ENCODE measurements at regions not wholly inside any gene's neighbourhood (a gene's known extent, or its start where the extent isn't known, plus 50 kb on each side); places are given as distances from the start of the nearest gene placed in this dataset.
"Not testable (repeated sequence)": the region's sequence is repeated elsewhere in the genome, so short reads cannot be mapped to it uniquely, and the experiment has no call there.

DNA sequence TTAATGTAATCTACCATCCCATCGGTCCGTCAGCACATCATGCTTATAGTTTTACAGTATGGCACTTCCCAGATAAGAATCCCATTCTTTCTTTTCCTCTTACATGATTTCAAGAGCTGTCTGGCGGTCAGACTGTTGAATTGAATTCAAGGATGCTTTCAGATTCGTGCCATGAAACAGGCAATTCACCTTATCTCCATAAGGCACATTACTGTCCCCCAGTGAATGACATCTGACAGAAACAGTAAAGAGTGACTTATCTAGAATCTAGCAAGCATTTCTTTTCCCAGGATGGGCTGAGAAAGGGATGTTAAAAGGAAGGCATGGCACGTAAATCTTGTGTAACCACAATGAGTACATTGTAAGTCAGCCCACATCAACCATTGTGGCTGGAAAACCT lies 61.1 kb upstream of the SEM1 start:
- DNase-seq: no peak

- DNase-seq: no peak
Measured at GRCh38 chr7:96772139-96772694, 62.6 kb upstream of the SEM1 start.

GRCh38 chr7:96773483-96773882 lies 63.8 kb upstream of the SEM1 start:
- no peak for DNase-seq

DNA sequence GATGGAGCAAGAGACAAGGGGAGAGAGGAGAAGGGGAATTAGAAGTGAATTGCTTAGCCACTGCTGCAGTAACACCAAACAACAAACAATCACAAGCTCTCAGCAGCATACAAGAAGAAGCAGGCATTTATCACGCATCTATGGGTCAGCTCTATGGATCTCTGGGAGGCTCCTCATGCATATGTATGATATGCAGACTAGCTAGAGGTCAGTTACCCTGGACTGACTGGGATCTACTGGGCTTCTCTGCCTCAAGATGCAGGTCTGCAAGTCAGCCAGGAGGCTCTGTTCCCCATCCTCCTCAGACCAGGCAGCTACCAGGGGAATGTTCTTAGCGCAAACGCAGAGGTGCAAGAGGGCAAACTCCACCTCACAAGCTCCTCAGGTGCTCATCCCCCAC lies 64.7 kb upstream of the SEM1 start:
- no peak for DNase-seq

- no peak for DNase-seq
Measured at GRCh38 chr7:96775046-96775445, 65.4 kb upstream of the SEM1 start.

DNA sequence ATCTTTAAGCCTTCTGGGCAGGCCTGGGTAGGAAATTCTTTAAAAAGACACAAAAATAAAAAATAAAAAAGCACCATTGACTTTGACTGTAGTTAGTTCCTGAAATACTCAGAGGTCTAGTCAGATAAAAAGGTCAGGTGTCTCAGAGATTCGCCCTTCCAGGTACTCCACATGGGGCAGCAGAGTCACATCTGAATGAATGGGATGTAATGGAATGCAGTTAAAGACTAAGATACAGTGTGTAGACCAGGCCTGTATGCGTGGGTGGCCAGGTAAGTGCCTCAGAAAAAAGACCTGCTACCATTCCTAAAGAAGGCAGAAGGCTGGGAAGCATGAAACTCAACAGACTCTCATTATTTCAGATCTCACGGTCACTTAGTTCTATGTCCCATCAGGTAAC lies 68.6 kb upstream of the SEM1 start:
- DNase-seq: no peak

DNA sequence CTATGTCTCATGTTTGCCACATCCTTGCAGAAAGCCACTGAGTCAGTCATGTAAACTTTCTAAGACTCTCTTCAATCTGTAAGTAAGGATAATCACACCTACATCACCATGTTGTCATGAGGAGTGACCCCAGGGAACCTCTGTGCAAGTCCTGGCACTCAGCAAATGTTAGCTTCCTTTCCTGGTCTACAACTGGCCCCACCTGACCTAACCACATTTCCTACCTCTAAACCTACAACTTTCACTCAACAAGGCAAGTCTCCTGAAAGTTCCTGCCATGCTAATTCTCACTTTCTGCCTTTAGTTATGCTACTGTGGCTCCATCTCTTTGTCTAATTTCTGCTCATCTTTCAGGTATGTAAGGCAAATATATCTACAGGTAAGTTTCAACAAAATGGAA lies 72.3 kb upstream of the SEM1 start:
- no peak for DNase-seq

- DNase-seq: not testable (repeated sequence)
Measured at GRCh38 chr7:96782686-96783298, 73.1 kb upstream of the SEM1 start.

- no peak for DNase-seq
Measured at GRCh38 chr7:96784597-96784996, 75.0 kb upstream of the SEM1 start.

GRCh38 chr7:96786261-96786997 lies 76.8 kb upstream of the SEM1 start:
- DNase-seq: peak; percentile 18

DNA sequence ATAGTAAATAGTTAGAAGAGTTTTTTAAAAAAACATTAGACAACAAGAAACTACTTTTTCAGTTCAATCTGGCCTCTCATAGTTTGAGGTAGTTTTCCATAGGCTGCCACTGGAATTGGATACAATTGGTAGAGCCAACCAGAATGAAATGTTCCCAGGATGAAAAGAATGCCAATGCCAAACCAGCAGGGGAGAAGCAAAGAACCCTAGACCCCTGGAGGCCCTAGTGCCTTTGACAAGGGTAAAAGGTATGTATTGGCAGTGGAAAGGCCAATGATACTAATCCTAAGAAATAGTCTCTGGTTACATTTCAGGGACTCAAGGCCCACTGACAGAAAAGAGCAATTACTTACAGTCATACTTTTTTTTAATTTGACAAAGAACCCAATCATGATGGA lies 77.4 kb upstream of the SEM1 start:
- no peak for DNase-seq

GRCh38 chr7:96789914-96790313 lies 80.3 kb upstream of the SEM1 start:
- no peak for DNase-seq

DNA sequence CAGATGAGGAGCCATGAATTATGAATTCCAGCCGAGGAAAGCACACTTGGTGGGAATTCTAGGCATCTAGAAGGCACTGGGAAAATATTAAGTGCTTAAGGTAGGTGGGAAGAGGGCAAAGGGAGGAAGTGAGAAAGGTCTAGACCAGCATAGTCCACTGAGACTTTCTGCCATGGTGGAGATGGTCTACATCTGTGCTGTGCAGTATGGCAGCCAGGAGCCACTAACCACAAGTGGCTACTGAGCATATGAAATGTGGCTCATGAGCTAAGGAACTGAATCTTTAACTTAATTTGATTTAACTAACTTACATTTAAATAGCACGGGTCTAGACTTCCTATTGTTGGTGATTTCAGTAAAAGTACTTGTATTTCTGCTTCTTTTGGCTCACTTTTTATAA lies 82.5 kb upstream of the SEM1 start:
- no peak for DNase-seq

DNA sequence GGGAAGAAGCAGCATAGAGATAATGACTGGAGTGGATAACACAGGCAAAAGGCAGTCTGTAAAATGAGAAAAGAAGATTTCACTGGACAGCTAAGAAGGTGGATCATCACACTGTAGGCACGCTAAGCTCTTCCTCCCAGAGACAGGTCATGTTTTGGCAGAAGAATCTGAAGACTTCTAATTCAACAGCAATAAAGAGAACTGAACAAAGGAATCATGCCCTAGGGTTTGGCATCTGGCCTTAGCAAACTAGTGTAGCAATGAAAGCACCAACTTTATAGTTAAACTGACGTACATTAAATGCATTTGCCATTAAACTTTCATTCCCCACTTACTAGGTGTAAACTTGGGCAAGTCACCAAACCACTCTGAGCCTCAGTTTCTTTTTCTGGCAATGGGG lies 84.4 kb upstream of the SEM1 start:
- DNase-seq: no peak

DNA sequence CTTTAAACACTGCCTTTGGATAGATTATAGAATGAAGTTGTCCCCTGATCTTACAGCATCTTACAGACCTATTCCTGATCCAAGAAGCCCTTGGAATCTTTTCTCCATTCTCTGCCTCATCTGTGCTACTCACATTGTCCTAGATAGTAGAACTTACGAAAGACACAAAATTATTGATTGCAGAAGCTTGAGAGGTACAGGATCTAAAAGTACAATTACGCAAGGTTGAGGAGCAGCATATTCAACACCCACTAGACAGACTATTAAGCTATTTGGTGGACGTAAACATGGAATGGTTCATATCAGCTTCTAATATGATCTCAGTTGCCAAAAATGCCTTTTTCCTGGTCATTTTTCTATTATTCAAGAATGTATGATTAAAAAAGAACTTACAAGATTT lies 90.5 kb upstream of the SEM1 start:
- no peak for DNase-seq

- no peak for DNase-seq
Measured at GRCh38 chr7:96800824-96801223, 91.2 kb upstream of the SEM1 start.

- DNase-seq: no peak
Measured at GRCh38 chr7:96819111-96819700, 109.6 kb upstream of the SEM1 start.

DNA sequence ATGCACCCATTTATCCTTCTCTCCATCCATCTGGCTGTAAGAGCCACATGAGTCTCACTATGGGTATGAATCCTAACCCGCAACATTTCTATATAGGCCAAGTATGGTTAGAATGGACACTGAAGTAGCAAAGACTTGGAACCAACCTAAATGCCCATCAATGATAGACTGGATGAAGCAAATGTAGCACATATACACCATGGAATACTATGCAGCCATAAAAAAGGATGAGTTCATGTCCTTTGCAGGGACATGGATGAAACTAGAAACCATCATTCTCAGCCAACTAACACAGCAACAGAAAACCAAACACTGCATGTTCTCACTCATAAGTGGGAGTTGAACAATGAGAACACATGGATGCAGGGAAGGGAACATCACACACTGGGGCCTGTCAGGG lies 111.5 kb upstream of the SEM1 start:
- DNase-seq: not testable (repeated sequence)

DNA sequence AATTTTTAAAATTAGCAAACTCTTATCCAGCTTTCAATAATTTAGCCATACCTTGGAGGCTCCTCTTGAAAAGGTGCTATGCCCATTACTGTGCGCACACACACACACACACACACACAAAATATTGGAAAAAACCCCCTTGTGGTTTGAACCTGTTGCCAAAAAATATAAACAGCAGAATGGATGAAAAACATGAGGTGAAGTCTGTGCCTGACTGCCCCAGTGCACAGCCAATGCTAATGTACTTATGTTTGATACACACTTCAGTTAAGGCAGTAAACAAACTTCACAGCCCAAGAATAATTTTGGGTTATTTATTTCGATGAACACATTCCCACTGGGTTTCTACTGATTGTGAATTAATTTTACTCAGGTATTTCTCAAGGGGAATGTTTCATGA lies 113.2 kb upstream of the SEM1 start:
- no peak for DNase-seq

DNA sequence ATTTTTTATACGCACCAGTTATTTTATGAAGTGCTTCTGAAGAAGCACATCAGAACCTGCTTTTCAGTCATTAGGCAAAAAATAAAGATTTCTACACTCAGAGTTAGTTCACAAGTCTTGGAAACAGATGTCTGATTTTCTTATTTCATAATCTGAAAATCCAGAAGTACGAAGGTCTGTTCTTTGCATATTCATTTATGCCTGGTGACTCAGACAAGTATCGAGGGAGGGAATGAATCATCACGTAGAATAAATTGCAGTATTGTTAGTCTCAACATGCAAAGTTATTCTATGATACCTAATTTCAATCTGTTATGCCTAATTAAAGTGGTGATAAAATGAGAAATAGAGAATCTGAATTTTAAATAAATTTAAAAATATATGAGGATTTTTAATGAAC lies 113.6 kb upstream of the SEM1 start:
- no peak for DNase-seq

DNA sequence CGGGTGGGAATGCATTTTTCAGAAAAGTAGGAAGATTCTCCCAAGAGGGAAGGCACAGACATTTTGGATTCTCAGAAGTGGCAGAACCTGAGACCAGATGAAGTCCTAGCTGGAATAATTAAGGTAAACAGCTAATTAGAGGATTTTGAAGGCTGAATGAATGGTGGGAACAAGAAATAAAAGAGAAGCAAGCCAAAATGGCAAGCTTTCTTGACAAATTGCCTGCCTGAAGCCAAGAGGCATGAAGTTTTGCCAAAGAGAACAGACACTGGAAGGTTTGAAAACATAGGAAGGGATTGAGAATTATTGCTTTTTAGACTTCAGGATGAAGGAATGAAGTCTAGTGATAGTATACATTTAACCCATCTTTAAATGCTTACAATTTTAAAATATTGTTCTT lies 115.0 kb upstream of the SEM1 start:
- no peak for DNase-seq

DNA sequence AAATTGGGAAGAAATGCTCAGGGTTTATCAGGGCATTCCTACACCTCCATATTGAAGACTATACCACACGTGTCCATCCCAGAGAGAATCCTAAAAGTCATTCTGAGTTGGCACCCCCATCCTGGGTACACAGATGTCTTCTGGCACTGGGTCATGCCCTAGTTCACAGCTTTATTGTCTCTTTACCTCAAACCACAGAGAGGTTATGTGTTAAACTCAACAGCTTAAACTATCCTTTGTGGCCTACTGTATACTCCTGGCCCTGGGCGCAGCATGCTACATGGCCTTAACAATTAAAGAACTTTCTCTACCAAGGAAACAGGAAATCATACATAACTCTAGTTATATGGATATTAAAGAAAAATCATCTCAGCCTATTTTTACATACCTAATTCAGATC lies 115.6 kb upstream of the SEM1 start:
- DNase-seq: no peak

DNA sequence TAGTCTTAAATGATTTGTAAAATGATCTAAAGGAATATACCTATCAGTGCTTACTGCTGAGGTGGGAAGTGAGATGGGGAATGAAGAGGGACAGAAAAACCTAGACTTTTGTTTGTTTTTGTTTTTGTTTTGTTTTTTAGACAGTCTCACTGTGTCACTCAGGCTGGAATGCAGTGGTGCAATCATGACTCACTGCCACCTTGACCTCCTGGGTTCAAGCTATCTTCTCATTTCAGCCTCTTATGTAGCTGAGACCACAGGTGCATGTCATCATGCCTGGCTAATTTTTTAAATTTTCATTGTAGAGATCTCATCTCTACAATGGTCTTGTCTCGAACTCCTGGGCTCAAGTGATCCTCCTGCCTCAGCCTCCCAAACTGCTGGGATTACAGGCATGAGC lies 116.4 kb upstream of the SEM1 start:
- DNase-seq: no peak

DNA sequence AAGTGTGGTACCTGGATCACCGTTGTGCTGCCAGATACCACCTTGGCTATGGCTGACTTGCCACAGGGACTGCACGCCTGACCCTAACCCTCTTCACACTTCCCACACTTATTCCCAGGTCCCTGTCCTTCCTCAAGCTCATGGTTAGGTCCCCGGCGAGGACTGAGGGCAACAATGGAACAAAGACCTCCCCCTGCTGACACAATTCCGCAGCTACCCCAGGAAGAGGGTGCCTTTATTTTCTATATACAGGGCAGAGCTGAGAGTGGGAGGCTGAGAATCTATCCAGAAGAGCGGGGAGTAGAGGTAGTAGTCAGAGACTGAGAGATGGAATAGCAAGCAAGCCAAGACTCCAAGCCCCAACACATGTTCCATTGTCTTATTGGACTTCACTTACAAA lies 118.1 kb upstream of the SEM1 start:
- no peak for DNase-seq

Measured in femur (tissue), 1 donor.